Fibroblast of gingiva (primary cell): ENCODE measurements at regions not wholly inside any gene's neighbourhood (a gene's known extent, or its start where the extent isn't known, plus 50 kb on each side); places are given as distances from the start of the nearest gene placed in this dataset.

Experiments
- DNase-seq: peaks from one replicate; pipeline ENCODE4 v3.0.0-alpha.2; 2011; ENCODE audit warnings: low read depth

DNA sequence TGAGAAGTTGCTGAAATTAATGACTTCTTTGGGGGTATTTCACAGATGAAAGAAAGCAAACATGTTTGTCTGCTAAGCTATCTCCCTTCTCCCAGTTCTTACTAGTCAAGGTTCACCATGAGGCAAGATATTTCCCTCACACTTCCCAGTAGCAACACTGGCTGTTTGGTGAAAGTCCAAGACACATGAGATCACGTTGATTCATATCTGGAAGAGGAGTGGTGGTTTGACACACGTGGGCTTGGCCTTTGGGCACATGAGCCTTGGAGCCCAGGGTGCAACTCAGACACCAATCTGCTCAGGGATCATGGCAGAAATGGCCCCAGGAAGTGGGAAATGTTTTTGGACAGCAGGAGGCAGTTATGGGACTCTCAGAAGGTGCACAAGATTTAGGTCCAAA, 66.1 kb upstream of the APCDD1 start:
- no peak for DNase-seq

DNA sequence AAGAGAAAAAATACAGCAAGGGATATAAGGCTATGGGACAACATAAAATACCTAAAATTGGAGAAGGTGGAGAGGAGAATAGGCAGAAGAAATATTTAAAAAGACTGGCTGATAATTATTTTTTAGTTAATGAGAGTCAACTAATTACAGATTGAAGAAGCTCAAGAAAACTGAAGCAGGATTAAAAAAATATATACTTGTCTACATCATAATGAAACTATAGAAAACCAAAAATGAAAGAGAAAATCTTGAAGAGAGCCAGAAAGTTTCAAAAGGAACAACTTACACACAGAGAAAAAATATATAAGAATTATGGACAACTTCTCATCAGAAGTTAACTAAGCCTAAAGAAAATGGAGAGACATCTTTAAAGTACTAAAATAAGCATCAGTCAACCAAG, 62.9 kb upstream of the APCDD1 start:
- DNase-seq, result no peak

DNA sequence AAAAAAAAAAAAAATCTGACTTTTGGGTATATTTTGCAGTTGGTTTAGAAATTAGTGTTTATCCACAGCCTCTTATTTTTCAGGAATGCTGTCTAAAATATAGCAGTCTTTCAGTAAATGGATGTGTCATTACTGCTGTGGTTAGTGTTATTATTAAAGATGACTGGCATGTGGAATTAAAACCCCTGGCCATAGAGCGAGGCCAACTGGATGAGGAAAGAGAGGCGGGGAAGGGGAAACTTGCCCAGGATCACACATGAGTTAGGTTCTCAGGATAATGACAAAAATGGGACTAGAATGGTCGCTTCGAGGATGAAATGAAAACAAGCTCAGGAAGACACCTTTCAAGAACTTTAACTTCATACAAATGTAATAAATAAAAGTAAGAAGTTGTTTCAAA, 57.4 kb upstream of the APCDD1 start:
- DNase-seq, result peak; percentile 14

DNA sequence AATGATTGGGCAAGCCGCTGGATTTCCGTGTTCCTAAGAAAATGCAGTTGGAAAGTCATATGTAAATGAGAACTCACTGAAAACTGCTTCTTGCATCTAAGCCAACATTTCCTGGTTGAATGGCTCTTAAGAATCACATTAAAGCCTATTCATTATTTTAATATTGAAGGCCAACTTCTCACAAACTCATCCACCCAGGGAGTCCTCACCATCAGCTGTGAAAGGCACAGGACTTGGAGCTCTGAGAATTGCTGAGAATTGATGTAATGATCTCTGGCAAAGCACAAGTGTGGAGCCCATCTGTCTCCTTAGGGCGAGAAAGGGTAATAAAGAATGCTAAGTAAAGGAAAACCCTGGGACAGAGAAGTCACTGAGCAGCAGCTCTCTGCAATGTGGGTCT, 55.9 kb upstream of the APCDD1 start:
- peak; percentile 19 for DNase-seq

DNA sequence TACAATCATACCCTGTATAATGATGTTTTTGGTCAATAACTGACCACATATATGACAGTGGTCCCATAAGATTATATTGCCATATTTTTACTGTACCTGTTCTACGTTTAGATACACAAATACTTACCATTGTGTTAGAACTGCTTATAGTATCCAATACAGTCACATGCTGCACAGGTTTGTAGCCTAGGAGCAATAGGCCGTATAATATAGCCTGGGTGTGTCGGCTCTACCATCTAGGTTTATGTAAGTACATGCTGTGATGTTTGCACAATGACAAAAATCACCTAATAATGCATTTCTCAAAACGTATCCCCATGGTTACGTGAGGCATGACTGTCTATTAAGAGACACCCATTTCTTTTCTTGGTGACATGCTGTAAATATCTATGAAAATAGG, 55.0 kb upstream of the APCDD1 start:
- DNase-seq, result no peak

DNA sequence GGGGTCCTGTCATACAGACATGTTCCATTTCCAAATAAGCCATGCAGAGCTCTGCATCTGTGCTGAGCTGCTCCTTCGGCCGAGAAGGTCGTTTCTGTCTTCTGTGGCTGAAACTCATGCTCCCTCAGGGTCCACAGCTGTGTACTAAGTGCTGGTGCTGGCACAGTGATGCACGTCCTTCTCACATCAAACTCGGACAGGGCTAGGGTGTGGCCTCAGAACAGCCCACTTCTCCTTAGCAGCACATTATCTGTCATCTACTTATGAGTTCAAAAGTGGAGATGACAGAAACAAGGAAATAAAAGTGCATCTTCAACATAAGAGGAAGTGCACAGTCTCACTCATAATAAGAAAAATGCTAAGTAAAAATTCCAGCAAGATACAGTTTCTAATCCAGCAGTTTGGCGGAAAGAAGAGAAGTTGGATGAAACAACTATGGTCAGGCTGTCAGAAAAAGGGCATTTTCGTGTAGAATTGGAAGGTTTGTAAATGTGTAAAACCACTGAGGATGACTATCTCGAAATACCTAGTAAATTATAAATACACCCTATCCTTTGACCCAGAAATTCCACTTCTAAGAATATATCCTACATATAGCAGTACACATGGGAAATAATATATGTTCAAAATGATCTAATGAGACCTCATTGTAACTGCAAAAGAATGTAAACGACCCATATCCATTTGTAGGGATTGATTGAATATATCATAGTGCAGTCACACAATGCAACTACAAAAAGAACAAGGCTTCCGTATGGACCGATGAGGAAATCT, 53.7 kb upstream of the APCDD1 start:
- no peak for DNase-seq

DNA sequence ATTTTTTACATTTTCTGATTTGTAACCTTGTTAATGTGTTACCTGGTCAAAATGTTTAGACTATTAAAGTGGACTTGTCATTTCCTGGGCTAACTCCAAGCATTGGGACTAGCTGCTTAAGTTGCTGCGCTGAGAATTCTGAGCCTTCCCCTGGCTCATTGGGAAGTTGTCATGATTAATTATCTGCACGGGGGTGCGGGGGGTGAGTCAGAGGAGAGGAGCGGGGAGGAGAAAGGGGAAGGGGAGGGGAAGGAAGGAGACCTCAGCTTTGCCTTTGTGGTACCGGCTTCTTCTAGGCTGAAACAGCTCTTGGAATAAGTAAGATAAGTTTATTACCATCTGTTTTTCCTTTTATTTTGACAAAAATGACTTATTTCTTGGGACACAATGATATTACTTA, 52.9 kb upstream of the APCDD1 start:
- no peak for DNase-seq

DNA sequence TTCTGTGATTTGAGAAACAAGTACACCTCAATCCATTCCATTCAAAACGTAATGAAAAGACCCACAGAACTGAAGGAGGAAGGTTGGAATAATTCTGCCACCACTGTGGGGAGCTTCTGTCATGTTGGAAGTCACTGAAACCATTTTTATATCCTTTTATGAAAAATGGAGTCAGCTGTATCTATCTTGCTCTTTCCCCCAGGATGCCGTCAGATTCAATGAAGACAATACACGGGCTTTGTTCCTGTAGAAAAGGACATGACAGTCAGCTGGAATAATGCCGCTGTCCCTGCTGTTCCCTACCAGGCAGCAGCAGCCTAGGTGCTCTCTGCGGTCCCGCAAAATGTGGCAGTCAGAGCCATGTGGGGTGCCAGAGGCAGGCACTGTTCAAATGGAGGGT, 52.5 kb upstream of the APCDD1 start:
- DNase-seq, result no peak

DNA sequence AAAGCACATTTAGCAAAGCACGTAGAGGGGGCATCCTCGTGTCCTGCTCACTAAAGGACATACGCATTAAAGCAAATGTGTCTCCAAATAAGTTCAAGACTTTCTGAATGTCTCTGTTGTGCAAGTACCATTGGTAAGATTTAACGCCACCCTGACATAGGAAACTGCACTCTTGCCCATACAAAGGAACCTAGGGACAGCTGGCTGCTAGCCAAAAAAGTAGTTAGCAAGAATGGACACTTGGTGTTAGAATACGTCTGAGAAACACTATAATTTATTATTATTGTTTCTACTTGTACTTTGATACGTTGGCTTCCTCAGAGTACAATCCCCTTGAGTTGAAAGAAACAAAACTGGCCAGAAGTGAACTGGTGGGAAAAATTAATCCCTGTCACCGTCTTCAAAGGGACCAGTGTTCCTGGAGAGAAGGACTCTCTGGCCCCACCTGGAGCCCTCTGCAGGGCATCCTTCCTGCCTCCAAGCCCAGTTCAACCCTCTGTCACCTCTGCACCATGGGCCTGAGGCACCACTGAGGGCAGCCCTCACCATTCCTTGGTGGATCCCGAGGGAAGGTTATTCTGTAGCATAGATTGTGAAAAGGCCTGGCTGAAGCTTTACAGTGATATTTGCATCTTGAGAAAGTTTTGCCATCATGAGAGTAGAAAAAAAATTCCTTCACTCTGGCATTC, 51.4 kb upstream of the APCDD1 start:
- no peak for DNase-seq

DNA sequence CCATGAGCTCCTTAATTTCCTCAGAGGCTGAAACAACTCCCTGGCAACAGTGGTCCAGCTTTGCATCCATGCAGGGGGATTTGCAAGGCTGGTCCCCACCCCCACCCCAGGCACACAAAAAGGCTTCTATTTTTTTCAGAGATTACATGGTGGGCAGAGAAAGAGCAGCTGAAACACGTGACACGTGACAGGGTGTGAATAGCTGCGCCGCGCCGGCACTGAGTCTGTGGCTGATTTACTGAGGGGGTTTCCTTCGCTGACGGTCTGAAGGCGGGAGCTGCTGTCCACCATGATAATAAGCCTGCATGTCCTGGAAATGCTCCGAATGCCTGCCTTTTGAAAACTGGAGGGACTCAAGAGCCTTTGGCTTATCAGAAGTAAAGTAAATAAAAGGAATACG, 50.7 kb upstream of the APCDD1 start:
- no peak for DNase-seq

DNA sequence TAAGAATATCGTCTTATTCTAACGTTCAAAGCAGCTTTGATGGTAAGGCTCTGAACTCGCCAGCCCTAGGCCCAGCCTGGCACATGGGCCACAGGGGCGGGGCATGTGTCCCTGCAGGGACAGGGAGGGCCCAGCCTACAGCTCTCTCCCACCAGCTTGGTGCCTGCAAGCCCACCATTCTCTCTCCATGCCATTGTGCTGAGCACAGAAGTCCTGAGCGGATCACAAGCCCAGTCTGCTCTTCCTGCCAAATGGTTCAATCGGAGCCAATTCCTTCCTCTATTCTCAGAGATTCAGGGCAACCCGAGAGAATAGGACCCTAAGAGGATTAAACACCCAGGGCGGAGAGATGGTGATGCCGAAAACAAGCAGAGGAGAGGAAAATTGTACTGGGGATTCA, 50.3 kb upstream of the APCDD1 start:
- no peak for DNase-seq
